GM20000 (cell line): ENCODE measurements at regions not wholly inside any gene's neighbourhood (a gene's known extent, or its start where the extent isn't known, plus 50 kb on each side); places are given as distances from the start of the nearest gene placed in this dataset.

Experiments
- DNase-seq: peaks from one replicate; pipeline ENCODE4 v3.0.0; 2012; ENCODE audit warnings: low spot score
- TF ChIP-seq, protein P1 (sequence below): IDR thresholded peaks from 2 replicates; pipeline ENCODE4 v1.5.1; 2012; ENCODE audit warnings: mild to moderate bottlenecking, control low read depth; ENCODE audit errors: extremely low read depth, missing control alignments

DNA sequence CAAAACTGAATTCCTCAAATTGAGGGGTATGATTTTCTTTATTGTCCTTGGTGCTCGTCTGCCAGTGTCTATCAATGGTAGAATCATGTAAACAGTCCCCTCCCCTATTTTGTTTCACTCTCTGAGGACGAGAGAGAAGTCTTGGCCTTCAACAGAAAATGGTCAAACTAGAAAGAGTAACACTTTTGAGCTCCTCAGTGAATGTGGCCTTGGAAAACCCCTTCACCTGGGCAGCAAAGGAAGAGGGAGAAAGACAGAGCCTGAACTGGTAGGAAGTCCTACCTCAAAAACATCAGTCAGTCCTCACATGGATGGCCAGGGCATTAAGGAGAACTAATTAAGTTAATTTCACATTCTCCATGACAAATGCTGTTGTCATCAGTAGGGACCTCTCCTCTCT lies 86.1 kb upstream of the TOP3B start:
- no peak for DNase-seq
- TF ChIP-seq, protein P1, sequence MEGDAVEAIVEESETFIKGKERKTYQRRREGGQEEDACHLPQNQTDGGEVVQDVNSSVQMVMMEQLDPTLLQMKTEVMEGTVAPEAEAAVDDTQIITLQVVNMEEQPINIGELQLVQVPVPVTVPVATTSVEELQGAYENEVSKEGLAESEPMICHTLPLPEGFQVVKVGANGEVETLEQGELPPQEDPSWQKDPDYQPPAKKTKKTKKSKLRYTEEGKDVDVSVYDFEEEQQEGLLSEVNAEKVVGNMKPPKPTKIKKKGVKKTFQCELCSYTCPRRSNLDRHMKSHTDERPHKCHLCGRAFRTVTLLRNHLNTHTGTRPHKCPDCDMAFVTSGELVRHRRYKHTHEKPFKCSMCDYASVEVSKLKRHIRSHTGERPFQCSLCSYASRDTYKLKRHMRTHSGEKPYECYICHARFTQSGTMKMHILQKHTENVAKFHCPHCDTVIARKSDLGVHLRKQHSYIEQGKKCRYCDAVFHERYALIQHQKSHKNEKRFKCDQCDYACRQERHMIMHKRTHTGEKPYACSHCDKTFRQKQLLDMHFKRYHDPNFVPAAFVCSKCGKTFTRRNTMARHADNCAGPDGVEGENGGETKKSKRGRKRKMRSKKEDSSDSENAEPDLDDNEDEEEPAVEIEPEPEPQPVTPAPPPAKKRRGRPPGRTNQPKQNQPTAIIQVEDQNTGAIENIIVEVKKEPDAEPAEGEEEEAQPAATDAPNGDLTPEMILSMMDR = no peak

DNA sequence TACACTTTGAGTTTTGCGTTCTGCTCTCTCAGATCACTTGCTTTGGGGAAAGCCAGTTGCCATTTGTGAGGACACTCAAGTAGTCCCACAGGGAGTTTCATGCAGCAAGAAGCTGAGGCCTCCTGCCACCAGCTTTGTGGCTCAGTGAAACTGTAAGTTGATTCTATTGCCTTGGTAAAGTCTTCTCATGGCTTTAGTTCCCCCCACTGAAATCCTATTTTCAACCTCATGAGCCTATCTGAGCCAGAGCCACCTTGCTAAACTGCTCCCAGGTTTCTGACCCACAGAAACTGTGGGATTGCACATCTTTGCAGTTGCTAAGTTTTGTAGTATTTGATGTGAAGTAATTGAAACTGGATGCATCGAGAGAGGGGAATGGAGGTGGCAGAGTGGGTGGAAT lies 85.4 kb upstream of the TOP3B start:
- no peak for DNase-seq
- TF ChIP-seq, protein P1 = no peak

DNA sequence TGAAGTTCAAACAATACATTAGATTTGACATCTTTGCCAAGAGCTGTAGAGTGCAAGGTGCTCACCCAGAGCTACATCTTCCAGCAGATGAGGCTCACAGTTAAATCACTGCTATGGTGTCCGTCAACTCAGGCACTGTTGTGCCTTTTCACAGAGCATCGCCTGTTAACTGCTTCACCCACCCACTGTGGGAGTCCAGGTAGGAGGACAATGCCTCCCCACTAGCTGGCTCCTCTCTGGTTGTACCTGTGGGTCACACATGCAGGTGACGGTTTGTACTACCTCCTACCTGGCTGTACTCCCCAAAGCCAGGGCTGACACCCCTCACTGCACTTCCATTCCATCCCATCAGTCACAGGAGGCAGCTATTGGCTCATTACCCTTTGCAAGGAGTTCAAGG lies 84.6 kb upstream of the TOP3B start:
- TF ChIP-seq, protein P1 = no peak
- no peak for DNase-seq

DNA sequence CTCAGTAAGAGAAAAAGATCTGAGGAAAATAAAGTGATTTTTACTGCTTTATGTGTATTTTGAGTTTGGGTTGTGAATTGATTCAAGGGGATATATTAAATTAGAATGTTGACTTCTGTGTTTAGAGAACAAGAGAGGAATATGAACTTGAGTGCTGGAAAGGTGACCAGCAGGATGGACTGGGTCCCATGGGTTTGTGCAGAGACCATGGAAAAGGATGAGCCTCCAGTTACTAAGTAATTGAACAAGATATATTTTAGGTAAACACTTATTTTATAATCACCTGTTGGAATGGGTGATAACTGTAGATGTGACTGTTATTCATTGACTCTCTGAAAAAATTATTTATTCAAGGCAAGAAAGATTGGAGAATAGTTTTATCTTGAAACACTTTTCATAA lies 82.0 kb upstream of the TOP3B start:
- DNase-seq = no peak
- TF ChIP-seq, protein P1 = no peak

DNA sequence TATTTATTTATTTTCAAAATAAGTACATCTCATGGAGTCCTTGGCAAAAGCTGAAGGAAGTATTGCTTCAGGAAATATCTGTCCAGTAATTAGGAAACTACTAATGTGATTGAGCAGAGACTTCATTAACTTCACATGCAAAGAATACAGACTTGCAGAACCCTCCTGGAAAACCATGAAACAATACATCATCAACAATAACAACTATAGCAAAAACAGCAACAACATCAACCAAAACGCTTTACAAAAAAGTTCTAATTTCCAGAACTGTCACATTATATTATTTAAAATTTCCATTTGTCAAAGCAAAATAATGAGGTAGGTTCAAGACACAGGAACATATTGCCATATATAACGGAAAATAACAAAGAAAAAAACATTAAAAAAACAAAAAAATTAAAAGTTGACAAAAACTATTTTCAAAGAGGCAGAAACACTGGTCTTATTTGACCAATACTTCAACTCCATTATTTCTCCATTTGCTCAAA lies 79.8 kb upstream of the TOP3B start:
- DNase-seq = no peak
- TF ChIP-seq, protein P1 = no peak

DNA sequence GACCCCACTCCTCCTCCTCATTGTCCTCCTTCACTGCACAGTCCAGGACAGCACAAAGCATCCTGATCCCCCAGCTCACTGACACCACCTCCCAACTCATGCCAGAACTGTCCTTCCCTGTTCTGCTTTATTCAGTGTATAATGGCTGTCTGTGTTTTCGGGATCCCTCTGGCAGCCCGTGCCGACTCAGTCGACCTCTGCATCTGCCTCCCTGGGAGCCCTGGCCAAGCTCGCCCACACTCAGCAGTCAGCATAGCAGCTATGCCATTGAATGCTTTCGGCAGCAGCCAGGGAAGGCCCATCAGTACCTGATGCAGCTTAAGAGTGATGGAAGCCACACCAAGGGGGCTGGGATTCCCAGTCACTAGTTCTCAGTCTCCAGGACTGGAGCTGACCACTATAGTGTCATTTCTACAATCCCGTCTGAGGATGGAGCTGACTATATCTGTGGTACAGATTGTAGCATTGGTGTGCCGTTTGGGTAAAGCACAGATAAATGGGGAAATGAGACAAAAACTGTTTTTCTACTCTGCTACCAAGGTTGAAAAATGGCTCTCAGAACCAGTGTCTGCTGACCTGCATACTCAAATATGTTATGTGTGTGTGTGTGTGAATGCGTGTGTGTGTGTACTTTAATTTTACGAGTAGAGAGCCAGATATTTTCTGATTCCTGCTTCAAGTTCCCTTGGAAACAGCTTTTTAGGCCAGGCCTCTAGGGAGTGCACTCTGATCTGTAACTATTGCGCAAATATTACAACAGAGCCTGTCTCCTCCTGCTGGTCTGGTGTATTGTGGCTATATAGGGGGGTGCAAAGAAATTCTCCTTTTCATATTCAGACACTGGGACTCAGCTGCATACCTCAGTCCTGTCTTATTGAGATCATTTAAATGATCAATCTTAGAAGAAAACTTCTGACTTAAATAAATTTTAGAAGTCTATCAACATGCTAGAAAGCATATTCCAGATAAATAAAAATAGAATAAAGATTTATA lies 78.8 kb upstream of the TOP3B start:
- DNase-seq = no peak
- TF ChIP-seq, protein P1 = no peak
